HUES6 (cell line): ENCODE measurements at regions not wholly inside any gene's neighbourhood (a gene's known extent, or its start where the extent isn't known, plus 50 kb on each side); places are given as distances from the start of the nearest gene placed in this dataset.

Experiments used
- H3K27ac ChIP-seq: 2 replicates; pipeline ENCODE4 v1.7.0; 2013; ENCODE audit warnings: low read depth, mild to moderate bottlenecking, low read length, inconsistent platforms
- H3K27me3 ChIP-seq: 2 replicates; pipeline ENCODE4 v1.6.1; 2013; ENCODE audit warnings: low read length; ENCODE audit not compliant: control insufficient read depth, insufficient read depth
- H3K36me3 ChIP-seq: 2 replicates; pipeline ENCODE4 v1.6.1; 2013; ENCODE audit warnings: low read length; ENCODE audit not compliant: control insufficient read depth, insufficient read depth
- H3K4me1 ChIP-seq: 2 replicates; pipeline ENCODE4 v1.6.1; 2013; ENCODE audit warnings: low read length; ENCODE audit not compliant: control insufficient read depth, insufficient read depth
- H3K4me3 ChIP-seq: 2 replicates; pipeline ENCODE4 v1.5.1; 2013; ENCODE audit warnings: low read depth, low read length
- H3K9ac ChIP-seq: one replicate; pipeline ENCODE4 v1.6.1; 2013; ENCODE audit warnings: mild to moderate bottlenecking, low read length
- H3K9me3 ChIP-seq: 2 replicates; pipeline ENCODE4 v1.6.1; 2013; ENCODE audit warnings: low read depth, low read length; ENCODE audit not compliant: control insufficient read depth, insufficient read depth

- Histone ChIP-seq H3K9ac (no peak overlapping the region), H3K9me3 (peaks cover 9% of the 10 kb centered on the region; the same call in 1 of the 2 replicates), H3K27ac (no peak overlapping the region), H3K4me1 (no peaks in the 10 kb centered on the region), H3K4me3 (no peak overlapping the region), H3K27me3 (no peaks in the 10 kb centered on the region), H3K36me3 (no peaks in the 10 kb centered on the region)
Measured at GRCh38 chr2:12971581-12972365, 255.0 kb downstream of the TRIB2 start.

- Histone ChIP-seq H3K4me3 (no peak overlapping the region), H3K27me3 (no peaks in the 10 kb centered on the region), H3K36me3 (no peaks in the 10 kb centered on the region), H3K9me3 (0 out of 2 replicates have a peak, but pooled peaks cover 3% of the 10 kb centered on the region), H3K4me1 (peaks cover 16% of the 10 kb centered on the region), H3K27ac (no peak overlapping the region), H3K9ac (no peak overlapping the region)
Measured at GRCh38 chr2:12978066-12978835, 261.5 kb downstream of the TRIB2 start.

GRCh38 chr2:12979066-12979465, 262.3 kb downstream of the TRIB2 start:
- Histone ChIP-seq H3K27ac (no peak overlapping the region), H3K9me3 (no peaks in the 10 kb centered on the region), H3K27me3 (no peaks in the 10 kb centered on the region), H3K9ac (no peak overlapping the region), H3K36me3 (no peaks in the 10 kb centered on the region), H3K4me3 (no peak overlapping the region), H3K4me1 (peaks cover 16% of the 10 kb centered on the region)

GRCh38 chr2:12980817-12981216, 264.1 kb downstream of the TRIB2 start:
- H3K9me3 ChIP-seq, result no peaks in the 10 kb centered on the region
- H3K27me3 ChIP-seq, result no peaks in the 10 kb centered on the region
- H3K36me3 ChIP-seq, result no peaks in the 10 kb centered on the region
- H3K9ac ChIP-seq, result no peak overlapping the region
- H3K27ac ChIP-seq, result no peak overlapping the region
- H3K4me3 ChIP-seq, result no peak overlapping the region
- H3K4me1 ChIP-seq, result peaks cover 16% of the 10 kb centered on the region

- H3K27me3 ChIP-seq, result no peaks in the 10 kb centered on the region
- no peaks in the 10 kb centered on the region for H3K9me3 ChIP-seq
- no peak overlapping the region for H3K27ac ChIP-seq
- no peak overlapping the region for H3K9ac ChIP-seq
- peaks cover 16% of the 10 kb centered on the region for H3K4me1 ChIP-seq
- no peak overlapping the region for H3K4me3 ChIP-seq
- no peaks in the 10 kb centered on the region for H3K36me3 ChIP-seq
Measured at GRCh38 chr2:12982149-12982584, 265.4 kb downstream of the TRIB2 start.

GRCh38 chr2:12987246-12987645, 270.5 kb downstream of the TRIB2 start:
- Histone ChIP-seq H3K4me3 (no peak overlapping the region), H3K9ac (no peak overlapping the region), H3K36me3 (no peaks in the 10 kb centered on the region), H3K27ac (no peak overlapping the region), H3K4me1 (peaks cover 6% of the 10 kb centered on the region; the same call in 1 of the 2 replicates), H3K27me3 (no peaks in the 10 kb centered on the region), H3K9me3 (no peaks in the 10 kb centered on the region)

- Histone ChIP-seq H3K36me3 (no peaks in the 10 kb centered on the region), H3K27me3 (no peaks in the 10 kb centered on the region), H3K27ac (no peak overlapping the region), H3K9ac (no peak overlapping the region), H3K4me1 (no peaks in the 10 kb centered on the region; the same call in 1 of the 2 replicates), H3K9me3 (no peaks in the 10 kb centered on the region), H3K4me3 (no peak overlapping the region)
Measured at GRCh38 chr2:12988279-12988678, 271.5 kb downstream of the TRIB2 start.

- Histone ChIP-seq H3K27ac (no peak overlapping the region), H3K4me3 (no peak overlapping the region), H3K36me3 (no peaks in the 10 kb centered on the region)
Measured at GRCh38 chr2:12990523-12990922, 273.8 kb downstream of the TRIB2 start.

GRCh38 chr2:12998685-12999084, 281.9 kb downstream of the TRIB2 start:
- H3K36me3 ChIP-seq, result no peaks in the 10 kb centered on the region
- no peak overlapping the region for H3K27ac ChIP-seq
- no peak overlapping the region for H3K4me3 ChIP-seq
- H3K9ac ChIP-seq, result no peak overlapping the region
- H3K27me3 ChIP-seq, result no peaks in the 10 kb centered on the region
- no peaks in the 10 kb centered on the region for H3K9me3 ChIP-seq
- no peaks in the 10 kb centered on the region for H3K4me1 ChIP-seq

More at GRCh38 chr2:12990523-12990922, 273.8 kb downstream of the TRIB2 start:
- Histone ChIP-seq H3K27me3 (no peaks in the 10 kb centered on the region), H3K9me3 (no peaks in the 10 kb centered on the region), H3K9ac (no peak overlapping the region), H3K4me1 (no peaks in the 10 kb centered on the region)

GRCh38 chr2:13000664-13001363, 284.1 kb downstream of the TRIB2 start:
- no peaks in the 10 kb centered on the region for H3K9me3 ChIP-seq
- H3K27me3 ChIP-seq, result no peaks in the 10 kb centered on the region
- no peaks in the 10 kb centered on the region for H3K36me3 ChIP-seq
- H3K27ac ChIP-seq, result no peak overlapping the region
- no peak overlapping the region for H3K4me3 ChIP-seq
- no peaks in the 10 kb centered on the region for H3K4me1 ChIP-seq
- H3K9ac ChIP-seq, result no peak overlapping the region

- no peaks in the 10 kb centered on the region for H3K4me1 ChIP-seq
- no peaks in the 10 kb centered on the region for H3K36me3 ChIP-seq
- no peaks in the 10 kb centered on the region for H3K27me3 ChIP-seq
- no peak overlapping the region for H3K9ac ChIP-seq
- H3K4me3 ChIP-seq, result no peak overlapping the region
- H3K27ac ChIP-seq, result no peak overlapping the region
- H3K9me3 ChIP-seq, result no peaks in the 10 kb centered on the region
Measured at GRCh38 chr2:13001408-13001807, 284.7 kb downstream of the TRIB2 start.
